B cell (primary cell): ENCODE measurements at regions not wholly inside any gene's neighbourhood (a gene's known extent, or its start where the extent isn't known, plus 50 kb on each side); places are given as distances from the start of the nearest gene placed in this dataset.

Source experiments
- ATAC-seq: fragments of 200-7000 bp; cut with Tn5 transposase; one replicate; pipeline ENCODE4 v1.10.0; 2021; ENCODE audit warnings: low read depth, mild to moderate bottlenecking, moderate number of reproducible peaks, moderate library complexity
- CTCF ChIA-PET: fragments of 350-600 bp; sonication (Branson Sonifier 250); formaldehyde crosslinking; loops from one replicate; lab custom pipeline; 2021; ENCODE audit warnings: antibody characterized with exemption, inconsistent platforms; lab: Charles Lee
- POLR2A ChIA-PET: fragments of 350-600 bp; sonication (Branson Sonifier 250); formaldehyde crosslinking; loops from one replicate; lab custom pipeline; 2021; ENCODE audit warnings: antibody characterized with exemption; lab: Charles Lee
- DNase-seq: peaks from one replicate; pipeline ENCODE4 v3.0.0; 2013
- H2AFZ ChIP-seq: 2 replicates; pipeline ENCODE4 v1.6.1; 2012; ENCODE audit warnings: mild to moderate bottlenecking, low read depth, low read length; ENCODE audit not compliant: insufficient read depth, poor library complexity, severe bottlenecking
- H3K27ac ChIP-seq, 2 donors: 1 replicate in 1 of 2; 2 replicates in 1 of 2; pipeline ENCODE4 v1.5.1; 2012 to 2013; ENCODE audit warnings: low read length in 2 of 2, mild to moderate bottlenecking in 2 of 2, moderate library complexity in 1 of 2
- H3K27me3 ChIP-seq, 4 experiments: fragments of 200-600 bp in 1 of 4; sonication (generic) in 1 of 4; replicated peaks in 1 of 4; 1 replicate in 2 of 4; 2 replicates in 2 of 4; pipeline versions ENCODE4 v1.6.1 to v1.7.0; 2013 to 2016; ENCODE audit warnings: low read length in 3 of 4, mild to moderate bottlenecking in 2 of 4, mixed read lengths in 1 of 4, moderate library complexity in 1 of 4; ENCODE audit not compliant: insufficient read depth in 4 of 4, control insufficient read depth in 3 of 4; ENCODE audit errors: control extremely low read depth in 1 of 4
- H3K36me3 ChIP-seq, 2 experiments: replicated peaks in 1 of 2; 1 replicate in 1 of 2; 2 replicates in 1 of 2; pipeline versions ENCODE4 v1.6.1 to v1.7.1; 2013; ENCODE audit warnings: low read length in 1 of 2; ENCODE audit not compliant: insufficient read depth in 2 of 2, control insufficient read depth in 1 of 2; ENCODE audit errors: control extremely low read depth in 1 of 2, extremely low read depth in 1 of 2
- H3K4me1 ChIP-seq, 2 donors: fragments of 200-600 bp in 1 of 2; sonication (generic) in 1 of 2; 1 replicate in 1 of 2; 2 replicates in 1 of 2; pipeline versions ENCODE4 v1.5.1 to v1.6.1; 2013 to 2017; ENCODE audit warnings: low read length in 2 of 2; ENCODE audit not compliant: control insufficient read depth in 2 of 2, insufficient read depth in 2 of 2
- H3K4me2 ChIP-seq: replicated peaks from 2 replicates; pipeline ENCODE3; 2012; ENCODE audit warnings: mild to moderate bottlenecking, low read depth, low read length; ENCODE audit not compliant: poor library complexity, severe bottlenecking
- H3K4me3 ChIP-seq, 5 experiments: fragments of 200-600 bp in 1 of 5; sonication (generic) in 1 of 5; 1 replicate in 3 of 5; 2 replicates in 2 of 5; pipeline versions ENCODE4 v1.5.1 to v1.7.0; 2011 to 2016; ENCODE audit warnings: low read length in 4 of 5, mild to moderate bottlenecking in 4 of 5, low read depth in 2 of 5, control low read depth in 1 of 5, moderate library complexity in 1 of 5; ENCODE audit not compliant: insufficient read depth in 1 of 5; ENCODE audit errors: control extremely low read depth in 1 of 5, extremely low read depth in 1 of 5
- H3K79me2 ChIP-seq: fragments of 200-600 bp; sonication (generic); one replicate; pipeline ENCODE4 v1.6.0; 2016; ENCODE audit warnings: low read length; ENCODE audit not compliant: control insufficient read depth, insufficient read depth
- H3K9ac ChIP-seq: fragments of 200-600 bp; sonication (generic); 2 replicates; pipeline ENCODE4 v1.6.1; 2017; ENCODE audit warnings: mild to moderate bottlenecking, low read length, moderate library complexity
- H3K9me3 ChIP-seq, 3 donors: one replicate each; pipeline versions ENCODE4 v1.6.1 to v1.7.1; 2013; ENCODE audit warnings: low read length in 2 of 3; ENCODE audit not compliant: control insufficient read depth in 2 of 3, insufficient read depth in 1 of 3; ENCODE audit errors: control extremely low read depth in 1 of 3
- H4K20me1 ChIP-seq: 2 replicates; pipeline ENCODE4 v1.6.0; 2012; ENCODE audit warnings: mild to moderate bottlenecking, low read length; ENCODE audit not compliant: insufficient read depth, control insufficient read depth, poor library complexity, severe bottlenecking
- H3K27ac Mint-ChIP-seq: one replicate; pipeline ENCODE4 v1.8.0; 2021; ENCODE audit warnings: mixed read lengths
- H3K27me3 Mint-ChIP-seq: one replicate; pipeline ENCODE4 v1.8.0; 2021; ENCODE audit warnings: mixed read lengths
- H3K4me1 Mint-ChIP-seq: one replicate; pipeline ENCODE4 v1.8.0; 2021; ENCODE audit warnings: mixed read lengths
- H3K4me3 Mint-ChIP-seq: one replicate; pipeline ENCODE4 v1.8.0; 2021; ENCODE audit warnings: mixed read lengths
- H3K9me3 Mint-ChIP-seq: one replicate; pipeline ENCODE4 v1.8.0; 2022; ENCODE audit warnings: mixed read lengths; ENCODE audit not compliant: insufficient read depth
- CTCF ChIP-seq: fragments of 200-600 bp; IDR thresholded peaks from one replicate; pipeline ENCODE4 v1.8.0; 2022; ENCODE audit warnings: antibody characterized with exemption, mild to moderate bottlenecking
- EZH2 ChIP-seq: IDR thresholded peaks from 2 replicates; pipeline ENCODE4 v1.6.1; 2012; ENCODE audit warnings: borderline replicate concordance, low read depth, mild to moderate bottlenecking, moderate library complexity, low read length; ENCODE audit not compliant: insufficient read depth, poor library complexity, severe bottlenecking
- WGBS: methylation state at CpG from one replicate; pipeline ENCODE4 v1.1.5; 2013; ENCODE audit warnings: missing lambda C conversion rate; ENCODE audit not compliant: insufficient coverage; 5-methylcytosine and 5-hydroxymethylcytosine counted together
- intact Hi-C: fragments of 100-400 bp; cut with micrococcal nuclease; formaldehyde crosslinking; loops from one replicate; pipeline ENCODE4 v1.10.0; 2022

- peaks cover 32% of the 10 kb centered on the region for H3K27me3 Mint-ChIP-seq
- Histone ChIP-seq H3K27me3 (peaks cover 0 to 11% (median 4%) of the 10 kb centered on the region in 4 experiments), H3K4me3 (no peak overlapping the region), H3K4me2 (no peak overlapping the region), H3K4me1 (no peaks in the 10 kb centered on the region), H3K27ac (no peak overlapping the region), H3K79me2 (no peaks in the 10 kb centered on the region), H3K9me3 (peaks cover 0 to 7% (median 2%) of the 10 kb centered on the region in 3 donors), H3K9ac (no peak overlapping the region), H3K36me3 (no peaks in the 10 kb centered on the region), H2AFZ (no peak overlapping the region), H4K20me1 (no peaks in the 10 kb centered on the region)
- ChIA-PET POLR2A (no interaction called here), CTCF (no interaction called here)
- no peak for TF ChIP-seq CTCF
- TF ChIP-seq EZH2: no peak
- DNase-seq: no peak
- H3K9me3 Mint-ChIP-seq: peaks cover 4% of the 10 kb centered on the region
- no peak overlapping the region for H3K4me3 Mint-ChIP-seq
- 77% methylated on average over 3 of the region's 3 CpGs for WGBS
- H3K27ac Mint-ChIP-seq: no peak overlapping the region
- no peak for ATAC-seq
- intact Hi-C loops: loop anchor here (10.0 kb wide), 1 partner anchor 1286 kb away; no protein-coding TSS in a partner anchor
- no peaks in the 10 kb centered on the region for H3K4me1 Mint-ChIP-seq
Measured at GRCh38 chr4:183848805-183849204, 56.3 kb upstream of the STOX2 start.

- TF ChIP-seq EZH2 (no peak), CTCF (no peak)
- H4K20me1 ChIP-seq: no peaks in the 10 kb centered on the region
- WGBS: 90% methylated on average over 3 of the region's 10 CpGs
- H3K4me1 Mint-ChIP-seq: no peaks in the 10 kb centered on the region
- H3K4me2 ChIP-seq: no peak overlapping the region
- intact Hi-C loops: no loop called here
- H3K4me3 Mint-ChIP-seq: no peak overlapping the region
- ChIA-PET POLR2A (no interaction called here), CTCF (no interaction called here)
- no peaks in the 10 kb centered on the region for H3K9me3 ChIP-seq
- ATAC-seq (no peak), DNase-seq (no peak)
- H3K4me1 ChIP-seq: no peaks in the 10 kb centered on the region
- no peak overlapping the region for H3K4me3 ChIP-seq
- H3K9me3 Mint-ChIP-seq: no peaks in the 10 kb centered on the region
- H3K27ac Mint-ChIP-seq: no peak overlapping the region
- no peak overlapping the region for H3K27ac ChIP-seq
- H3K79me2 ChIP-seq: no peaks in the 10 kb centered on the region
- peaks cover 0 to 9% (median 2%) of the 10 kb centered on the region in 4 experiments for H3K27me3 ChIP-seq
- H2AFZ ChIP-seq: no peak overlapping the region
- no peak overlapping the region for H3K9ac ChIP-seq
- H3K36me3 ChIP-seq: no peaks in the 10 kb centered on the region
- peaks cover 24% of the 10 kb centered on the region for H3K27me3 Mint-ChIP-seq
Measured at GRCh38 chr4:183852910-183853547, 52.1 kb upstream of the STOX2 start.
